ENCODE measurements at regions not wholly inside any gene's neighbourhood (a gene's known extent, or its start where the extent isn't known, plus 50 kb on each side); places are given as distances from the start of the nearest gene placed in this dataset.

DNA sequence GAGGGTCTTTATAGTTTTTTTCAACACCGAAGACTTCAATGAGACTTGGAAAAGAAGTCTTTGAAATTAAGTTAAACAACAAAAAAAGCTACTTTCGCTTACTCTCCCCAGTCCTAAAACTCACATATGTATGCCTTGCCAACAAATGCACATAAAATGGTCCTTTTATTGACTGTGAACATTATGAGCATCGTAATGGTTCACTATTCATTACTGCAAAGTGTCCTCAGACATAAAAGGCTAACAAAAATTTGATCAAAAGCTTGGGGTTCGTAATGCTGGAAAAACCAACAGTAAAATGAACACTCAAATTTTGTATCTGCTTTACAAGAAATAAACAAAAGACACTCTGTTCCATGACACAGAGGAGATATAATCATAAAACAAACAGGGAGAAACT is 285.3 kb upstream of the SLC8A1 start:
- TF ChIP-seq EZH2 (IDR thresholded peaks at IDR 0.05): no peak
- TF ChIP-seq, protein P1, sequence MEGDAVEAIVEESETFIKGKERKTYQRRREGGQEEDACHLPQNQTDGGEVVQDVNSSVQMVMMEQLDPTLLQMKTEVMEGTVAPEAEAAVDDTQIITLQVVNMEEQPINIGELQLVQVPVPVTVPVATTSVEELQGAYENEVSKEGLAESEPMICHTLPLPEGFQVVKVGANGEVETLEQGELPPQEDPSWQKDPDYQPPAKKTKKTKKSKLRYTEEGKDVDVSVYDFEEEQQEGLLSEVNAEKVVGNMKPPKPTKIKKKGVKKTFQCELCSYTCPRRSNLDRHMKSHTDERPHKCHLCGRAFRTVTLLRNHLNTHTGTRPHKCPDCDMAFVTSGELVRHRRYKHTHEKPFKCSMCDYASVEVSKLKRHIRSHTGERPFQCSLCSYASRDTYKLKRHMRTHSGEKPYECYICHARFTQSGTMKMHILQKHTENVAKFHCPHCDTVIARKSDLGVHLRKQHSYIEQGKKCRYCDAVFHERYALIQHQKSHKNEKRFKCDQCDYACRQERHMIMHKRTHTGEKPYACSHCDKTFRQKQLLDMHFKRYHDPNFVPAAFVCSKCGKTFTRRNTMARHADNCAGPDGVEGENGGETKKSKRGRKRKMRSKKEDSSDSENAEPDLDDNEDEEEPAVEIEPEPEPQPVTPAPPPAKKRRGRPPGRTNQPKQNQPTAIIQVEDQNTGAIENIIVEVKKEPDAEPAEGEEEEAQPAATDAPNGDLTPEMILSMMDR (IDR thresholded peaks at IDR 0.05): no peak
- TF ChIP-seq EZH2phosphoT487 (IDR thresholded peaks at IDR 0.05): no peak

Measured in neural progenitor cell (in vitro differentiated cells).